Nephron (organoid): ENCODE measurements at regions not wholly inside any gene's neighbourhood (a gene's known extent, or its start where the extent isn't known, plus 50 kb on each side); places are given as distances from the start of the nearest gene placed in this dataset.

ENCODE experiments used
- H3K27ac Mint-ChIP-seq, 3 experiments: 2 replicates each; pipeline ENCODE4 v1.8.0; 2020; ENCODE audit warnings: mixed read lengths in 3 of 3, mild to moderate bottlenecking in 2 of 3, moderate library complexity in 1 of 3
- H3K27me3 Mint-ChIP-seq: 2 replicates; pipeline ENCODE4 v1.8.0; 2021; ENCODE audit warnings: low read depth, mild to moderate bottlenecking, moderate library complexity, mixed read lengths
- H3K36me3 Mint-ChIP-seq: 2 replicates; pipeline ENCODE4 v1.8.0; 2020; ENCODE audit warnings: low read depth, mixed read lengths
- H3K4me1 Mint-ChIP-seq: 2 replicates; pipeline ENCODE4 v1.8.0; 2020; ENCODE audit warnings: mixed read lengths
- H3K4me3 Mint-ChIP-seq, 3 experiments: 2 replicates each; pipeline ENCODE4 v1.8.0; 2020; ENCODE audit warnings: mild to moderate bottlenecking in 3 of 3, mixed read lengths in 3 of 3, moderate library complexity in 2 of 3
- H3K9me3 Mint-ChIP-seq: 2 replicates; pipeline ENCODE4 v1.8.0; 2020; ENCODE audit warnings: mixed read lengths
- TF ChIP-seq, protein P1 (sequence below), 3 experiments: fragments of 200-600 bp; sonication (generic); IDR thresholded peaks; one replicate each; pipeline ENCODE4 v1.5.0; 2021; ENCODE audit warnings: antibody characterized with exemption in 3 of 3; ENCODE audit not compliant: unreplicated experiment in 3 of 3

DNA sequence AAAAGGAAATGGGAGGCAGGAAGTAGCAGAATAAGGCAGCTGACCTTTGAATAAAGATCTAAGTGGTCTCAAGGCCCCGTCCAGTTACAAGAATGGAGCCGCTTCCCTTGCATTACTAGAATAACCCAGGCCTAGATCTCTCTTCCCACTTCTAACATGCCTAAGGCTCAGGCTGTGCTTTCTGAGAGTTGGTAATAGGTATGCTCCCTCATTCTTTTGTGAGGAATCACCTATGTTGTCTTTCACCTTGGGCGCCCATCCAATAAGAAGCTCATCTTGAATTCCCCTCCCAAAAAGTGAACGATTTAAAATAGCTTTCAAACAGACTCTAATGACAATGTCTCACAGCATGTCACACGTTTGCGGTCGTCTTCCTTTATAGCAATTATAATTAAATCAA is 101.2 kb downstream of the KCNJ2 start:
- no peaks in the 10 kb centered on the region for H3K36me3 Mint-ChIP-seq
- no peak overlapping the region for H3K4me3 Mint-ChIP-seq
- no peaks in the 10 kb centered on the region for H3K9me3 Mint-ChIP-seq
- no peak overlapping the region for H3K27ac Mint-ChIP-seq
- peaks cover 9% of the 10 kb centered on the region for H3K27me3 Mint-ChIP-seq
- TF ChIP-seq, protein P1, sequence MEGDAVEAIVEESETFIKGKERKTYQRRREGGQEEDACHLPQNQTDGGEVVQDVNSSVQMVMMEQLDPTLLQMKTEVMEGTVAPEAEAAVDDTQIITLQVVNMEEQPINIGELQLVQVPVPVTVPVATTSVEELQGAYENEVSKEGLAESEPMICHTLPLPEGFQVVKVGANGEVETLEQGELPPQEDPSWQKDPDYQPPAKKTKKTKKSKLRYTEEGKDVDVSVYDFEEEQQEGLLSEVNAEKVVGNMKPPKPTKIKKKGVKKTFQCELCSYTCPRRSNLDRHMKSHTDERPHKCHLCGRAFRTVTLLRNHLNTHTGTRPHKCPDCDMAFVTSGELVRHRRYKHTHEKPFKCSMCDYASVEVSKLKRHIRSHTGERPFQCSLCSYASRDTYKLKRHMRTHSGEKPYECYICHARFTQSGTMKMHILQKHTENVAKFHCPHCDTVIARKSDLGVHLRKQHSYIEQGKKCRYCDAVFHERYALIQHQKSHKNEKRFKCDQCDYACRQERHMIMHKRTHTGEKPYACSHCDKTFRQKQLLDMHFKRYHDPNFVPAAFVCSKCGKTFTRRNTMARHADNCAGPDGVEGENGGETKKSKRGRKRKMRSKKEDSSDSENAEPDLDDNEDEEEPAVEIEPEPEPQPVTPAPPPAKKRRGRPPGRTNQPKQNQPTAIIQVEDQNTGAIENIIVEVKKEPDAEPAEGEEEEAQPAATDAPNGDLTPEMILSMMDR (IDR thresholded peaks at IDR 0.05; ENCODE audit: unreplicated experiment in 3 of 3) = no peak
- peaks cover 15% of the 10 kb centered on the region for H3K4me1 Mint-ChIP-seq

GRCh38 chr17:70271200-70271599 is 101.9 kb downstream of the KCNJ2 start:
- H3K4me3 Mint-ChIP-seq = no peak overlapping the region
- TF ChIP-seq, protein P1 (IDR thresholded peaks at IDR 0.05; ENCODE audit: unreplicated experiment in 3 of 3) = no peak
- H3K4me1 Mint-ChIP-seq = peaks cover 12% of the 10 kb centered on the region
- peaks cover 9% of the 10 kb centered on the region for H3K27me3 Mint-ChIP-seq
- no peaks in the 10 kb centered on the region for H3K9me3 Mint-ChIP-seq
- no peak overlapping the region for H3K27ac Mint-ChIP-seq
- no peaks in the 10 kb centered on the region for H3K36me3 Mint-ChIP-seq

DNA sequence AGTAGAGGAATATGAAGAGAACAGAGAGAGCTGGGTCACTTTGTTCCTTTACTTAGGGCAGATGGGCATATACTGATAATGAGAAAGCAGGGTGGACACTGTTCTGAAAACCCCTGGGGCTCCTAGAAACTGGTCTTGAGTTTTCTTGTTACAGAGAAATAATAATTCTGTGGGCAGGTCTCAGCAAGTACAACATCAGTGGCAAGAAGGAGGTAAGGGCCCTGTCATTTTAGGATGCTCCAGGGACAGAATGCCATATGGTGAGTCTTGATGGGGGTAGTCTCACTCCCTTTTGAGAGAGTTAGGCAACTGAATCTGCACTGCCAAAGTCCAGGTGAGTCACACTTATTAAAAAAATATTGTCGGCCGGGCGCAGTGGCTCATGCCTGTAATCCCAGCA is 102.3 kb downstream of the KCNJ2 start:
- peaks cover 9% of the 10 kb centered on the region for H3K27me3 Mint-ChIP-seq
- H3K4me3 Mint-ChIP-seq = no peak overlapping the region
- no peak overlapping the region for H3K27ac Mint-ChIP-seq
- peaks cover 12% of the 10 kb centered on the region for H3K4me1 Mint-ChIP-seq
- no peaks in the 10 kb centered on the region for H3K36me3 Mint-ChIP-seq
- TF ChIP-seq, protein P1 (IDR thresholded peaks at IDR 0.05; ENCODE audit: unreplicated experiment in 3 of 3) = no peak
- H3K9me3 Mint-ChIP-seq = no peaks in the 10 kb centered on the region

DNA sequence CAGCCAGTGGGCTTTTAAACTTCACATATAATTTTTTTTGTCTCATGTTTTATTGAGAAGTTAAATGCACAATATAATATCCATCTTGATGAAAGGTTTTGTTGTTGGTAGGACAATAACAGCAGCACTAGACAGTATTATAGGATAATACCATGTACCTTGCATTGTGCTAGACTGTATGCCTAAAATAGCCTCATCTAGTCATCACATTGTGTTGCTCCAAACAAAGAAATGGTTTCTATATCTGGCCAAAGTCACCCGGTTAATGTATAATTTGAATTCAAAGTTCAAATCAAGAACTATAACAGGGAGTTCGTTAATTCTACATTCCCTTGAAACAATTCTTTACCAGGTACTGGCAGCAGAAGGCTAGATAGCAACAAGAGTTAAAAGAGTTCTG is 104.9 kb downstream of the KCNJ2 start:
- Mint-ChIP-seq H3K4me3 (no peak overlapping the region), H3K27me3 (peaks cover 9% of the 10 kb centered on the region), H3K36me3 (no peaks in the 10 kb centered on the region), H3K27ac (no peak overlapping the region), H3K4me1 (peaks cover 12% of the 10 kb centered on the region), H3K9me3 (no peaks in the 10 kb centered on the region)
- TF ChIP-seq, protein P1 (IDR thresholded peaks at IDR 0.05; ENCODE audit: unreplicated experiment in 3 of 3) = no peak

GRCh38 chr17:70276906-70277305 is 107.6 kb downstream of the KCNJ2 start:
- Mint-ChIP-seq H3K36me3 (no peaks in the 10 kb centered on the region), H3K4me3 (no peak overlapping the region), H3K4me1 (no peaks in the 10 kb centered on the region), H3K27me3 (no peaks in the 10 kb centered on the region), H3K9me3 (no peaks in the 10 kb centered on the region), H3K27ac (no peak overlapping the region)
- TF ChIP-seq, protein P1 (IDR thresholded peaks at IDR 0.05; ENCODE audit: unreplicated experiment in 3 of 3) = no peak

GRCh38 chr17:70278844-70279462 is 109.6 kb downstream of the KCNJ2 start:
- Mint-ChIP-seq H3K4me3 (no peak overlapping the region), H3K36me3 (no peaks in the 10 kb centered on the region), H3K27ac (no peak overlapping the region), H3K27me3 (no peaks in the 10 kb centered on the region), H3K4me1 (no peaks in the 10 kb centered on the region), H3K9me3 (no peaks in the 10 kb centered on the region)
- TF ChIP-seq, protein P1 (IDR thresholded peaks at IDR 0.05; ENCODE audit: unreplicated experiment in 3 of 3) = no peak
